ENCODE measurements at regions not wholly inside any gene's neighbourhood (a gene's known extent, or its start where the extent isn't known, plus 50 kb on each side); places are given as distances from the start of the nearest gene placed in this dataset.

DNA sequence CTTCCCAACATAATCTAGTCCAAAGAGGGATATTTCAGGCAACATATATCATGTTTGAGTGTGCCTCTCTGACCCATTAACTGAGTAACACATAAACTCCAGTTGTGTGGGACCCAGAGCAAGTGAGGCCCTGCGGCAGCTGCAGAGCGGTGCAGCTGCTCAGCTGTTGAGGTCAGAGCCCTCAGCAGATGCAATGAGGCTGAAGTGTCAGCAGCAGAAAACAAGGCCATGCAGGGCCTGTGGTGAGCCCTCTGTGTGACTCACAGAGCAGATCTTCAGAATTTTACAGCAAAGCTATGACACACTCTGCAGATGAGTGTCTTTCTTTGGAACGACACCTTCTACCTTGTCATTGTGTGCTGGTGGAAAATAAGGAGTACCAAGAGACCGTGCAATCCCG, 168.5 kb downstream of the CBLN2 start:
- H3K27me3 ChIP-seq: no peaks in the 10 kb centered on the region
- H3K27ac ChIP-seq: no peak overlapping the region
- no peak for DNase-seq (ENCODE audit: low read depth in 1 of 2, low spot score in 1 of 2)
- no peaks in the 10 kb centered on the region for H3K36me3 ChIP-seq
- no peak overlapping the region for H3K4me3 ChIP-seq
- H3K4me1 ChIP-seq (ENCODE audit: low read depth): no peaks in the 10 kb centered on the region
- H3K9me3 ChIP-seq (ENCODE audit: low read depth): no peaks in the 10 kb centered on the region
- TF ChIP-seq, protein P1, sequence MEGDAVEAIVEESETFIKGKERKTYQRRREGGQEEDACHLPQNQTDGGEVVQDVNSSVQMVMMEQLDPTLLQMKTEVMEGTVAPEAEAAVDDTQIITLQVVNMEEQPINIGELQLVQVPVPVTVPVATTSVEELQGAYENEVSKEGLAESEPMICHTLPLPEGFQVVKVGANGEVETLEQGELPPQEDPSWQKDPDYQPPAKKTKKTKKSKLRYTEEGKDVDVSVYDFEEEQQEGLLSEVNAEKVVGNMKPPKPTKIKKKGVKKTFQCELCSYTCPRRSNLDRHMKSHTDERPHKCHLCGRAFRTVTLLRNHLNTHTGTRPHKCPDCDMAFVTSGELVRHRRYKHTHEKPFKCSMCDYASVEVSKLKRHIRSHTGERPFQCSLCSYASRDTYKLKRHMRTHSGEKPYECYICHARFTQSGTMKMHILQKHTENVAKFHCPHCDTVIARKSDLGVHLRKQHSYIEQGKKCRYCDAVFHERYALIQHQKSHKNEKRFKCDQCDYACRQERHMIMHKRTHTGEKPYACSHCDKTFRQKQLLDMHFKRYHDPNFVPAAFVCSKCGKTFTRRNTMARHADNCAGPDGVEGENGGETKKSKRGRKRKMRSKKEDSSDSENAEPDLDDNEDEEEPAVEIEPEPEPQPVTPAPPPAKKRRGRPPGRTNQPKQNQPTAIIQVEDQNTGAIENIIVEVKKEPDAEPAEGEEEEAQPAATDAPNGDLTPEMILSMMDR (IDR thresholded peaks at IDR 0.05; ENCODE audit: low read depth, low read length): no peak

DNA sequence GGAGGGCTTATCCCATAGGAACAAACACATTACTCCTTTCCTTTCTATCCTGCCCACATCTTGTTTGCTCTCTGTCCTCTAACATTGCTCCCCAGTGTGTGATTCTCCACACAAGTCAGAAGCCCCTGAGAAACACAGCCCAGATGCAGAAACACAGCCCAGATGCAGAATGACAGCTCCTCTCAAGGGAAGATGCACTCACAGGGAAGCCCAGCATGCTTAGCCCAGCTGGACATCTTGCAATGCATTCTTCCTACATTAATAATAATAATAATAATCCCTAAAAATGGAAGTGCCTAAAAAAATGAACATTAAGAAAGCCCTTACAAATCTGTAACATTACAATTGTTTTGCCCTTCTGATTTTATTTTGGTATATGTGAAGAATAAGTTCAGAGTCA, 172.1 kb downstream of the CBLN2 start:
- no peaks in the 10 kb centered on the region for H3K27me3 ChIP-seq
- no peaks in the 10 kb centered on the region for H3K36me3 ChIP-seq
- H3K9me3 ChIP-seq (ENCODE audit: low read depth): no peaks in the 10 kb centered on the region
- no peak overlapping the region for H3K4me3 ChIP-seq
- TF ChIP-seq, protein P1 (IDR thresholded peaks at IDR 0.05; ENCODE audit: low read depth, low read length): no peak
- no peaks in the 10 kb centered on the region for H3K4me1 ChIP-seq (ENCODE audit: low read depth)
- H3K27ac ChIP-seq: no peak overlapping the region
- DNase-seq (ENCODE audit: low read depth in 1 of 2, low spot score in 1 of 2): no peak

DNA sequence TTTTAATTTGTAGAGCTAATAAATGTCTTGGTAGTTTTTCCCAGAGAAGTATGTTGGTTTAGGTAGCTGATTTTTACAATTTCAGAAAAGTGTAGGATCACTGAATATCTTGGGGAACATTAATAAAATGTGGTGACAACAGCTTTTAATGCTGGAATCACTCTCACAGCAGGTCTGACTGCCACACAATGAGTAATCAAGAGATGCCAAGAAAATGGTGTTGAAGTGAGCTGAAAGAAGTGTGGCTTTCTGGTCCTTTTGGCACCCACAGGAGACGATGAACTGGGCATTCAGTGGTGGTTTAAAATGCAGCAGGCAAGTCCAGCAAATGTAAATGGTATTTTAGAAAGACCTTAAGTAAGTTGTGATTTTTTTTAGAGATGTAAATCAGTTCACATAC, 175.8 kb downstream of the CBLN2 start:
- Histone ChIP-seq H3K4me3 (no peak overlapping the region), H3K27me3 (no peaks in the 10 kb centered on the region), H3K9me3 (ENCODE audit: low read depth) (no peaks in the 10 kb centered on the region), H3K27ac (no peak overlapping the region), H3K4me1 (ENCODE audit: low read depth) (no peaks in the 10 kb centered on the region), H3K36me3 (no peaks in the 10 kb centered on the region)
- DNase-seq (ENCODE audit: low read depth in 1 of 2, low spot score in 1 of 2): no peak
- TF ChIP-seq, protein P1 (IDR thresholded peaks at IDR 0.05; ENCODE audit: low read depth, low read length): no peak

DNA sequence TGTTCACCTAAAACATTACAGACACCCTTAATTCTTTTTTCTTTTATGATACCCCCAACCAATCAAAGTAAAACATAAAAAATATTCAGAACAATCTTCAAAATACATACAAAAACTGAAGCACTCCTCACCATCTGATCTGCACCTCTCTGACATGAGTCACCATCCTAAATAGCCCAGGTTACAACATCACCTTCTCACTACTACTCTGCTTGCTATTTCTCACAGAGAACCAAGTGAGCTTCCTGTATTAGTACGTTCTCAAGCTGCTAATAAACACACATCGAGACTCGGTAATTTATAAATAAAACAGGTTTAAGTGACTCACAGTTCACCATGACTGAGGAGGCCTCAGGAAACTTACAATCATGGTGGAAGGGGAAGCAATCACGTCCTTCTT, 183.5 kb downstream of the CBLN2 start:
- H3K4me3 ChIP-seq: no peak overlapping the region
- no peak for DNase-seq (ENCODE audit: low read depth in 1 of 2, low spot score in 1 of 2)
- TF ChIP-seq, protein P1 (IDR thresholded peaks at IDR 0.05; ENCODE audit: low read depth, low read length): no peak
- no peaks in the 10 kb centered on the region for H3K4me1 ChIP-seq (ENCODE audit: low read depth)
- H3K36me3 ChIP-seq: no peaks in the 10 kb centered on the region
- H3K9me3 ChIP-seq (ENCODE audit: low read depth): no peaks in the 10 kb centered on the region
- H3K27me3 ChIP-seq: no peaks in the 10 kb centered on the region
- H3K27ac ChIP-seq: no peak overlapping the region

DNA sequence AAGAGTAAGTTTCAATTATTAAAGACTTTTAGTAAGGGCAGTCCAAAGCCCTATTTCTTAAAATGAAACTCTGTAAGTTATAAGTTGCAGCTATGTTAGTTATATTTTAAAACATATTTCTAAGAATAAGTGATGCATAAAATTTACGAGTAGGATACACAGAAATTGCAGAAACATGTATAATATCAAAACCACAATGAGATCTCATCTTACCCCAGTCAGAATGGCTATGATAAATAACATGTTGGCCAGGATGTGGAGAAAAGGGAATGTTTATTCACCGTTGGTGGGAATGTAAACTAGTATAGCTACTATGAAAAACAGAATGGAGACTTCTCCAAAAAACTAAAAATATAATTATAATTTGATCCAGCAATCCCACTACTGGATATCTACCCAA, 201.2 kb downstream of the CBLN2 start:
- Histone ChIP-seq H3K9me3 (ENCODE audit: low read depth) (no peaks in the 10 kb centered on the region), H3K4me3 (no peak overlapping the region), H3K27me3 (no peaks in the 10 kb centered on the region), H3K27ac (no peak overlapping the region), H3K4me1 (ENCODE audit: low read depth) (no peaks in the 10 kb centered on the region), H3K36me3 (no peaks in the 10 kb centered on the region)
- TF ChIP-seq, protein P1 (IDR thresholded peaks at IDR 0.05; ENCODE audit: low read depth, low read length): no peak
- no peak for DNase-seq (ENCODE audit: low read depth in 1 of 2, low spot score in 1 of 2)

DNA sequence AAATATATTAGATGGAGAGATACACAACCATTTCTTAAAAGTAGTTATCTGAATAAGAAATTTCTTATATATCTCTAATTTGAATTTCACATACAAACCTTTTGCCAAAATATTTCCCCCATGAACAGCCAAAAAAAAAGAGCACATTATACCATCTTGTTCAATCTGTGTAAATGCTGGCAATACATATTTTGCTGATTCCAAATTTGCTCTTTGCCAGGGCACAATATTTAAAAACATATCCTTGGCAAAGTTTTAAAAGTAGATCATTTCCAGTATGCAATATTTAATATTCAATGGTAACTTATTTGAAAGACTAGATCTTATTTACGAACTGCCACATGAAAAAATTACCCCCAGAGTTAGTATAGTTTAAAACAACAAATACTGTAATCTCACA, 204.2 kb downstream of the CBLN2 start:
- no peak for DNase-seq (ENCODE audit: low read depth in 1 of 2, low spot score in 1 of 2)
- Histone ChIP-seq H3K9me3 (ENCODE audit: low read depth) (no peaks in the 10 kb centered on the region), H3K36me3 (no peaks in the 10 kb centered on the region), H3K4me3 (no peak overlapping the region), H3K27me3 (no peaks in the 10 kb centered on the region), H3K27ac (no peak overlapping the region), H3K4me1 (ENCODE audit: low read depth) (no peaks in the 10 kb centered on the region)
- TF ChIP-seq, protein P1 (IDR thresholded peaks at IDR 0.05; ENCODE audit: low read depth, low read length): no peak

Data from cardiac muscle cell (in vitro differentiated cells and primary cell).